Glutamatergic neuron (in vitro differentiated cells): ENCODE measurements at regions not wholly inside any gene's neighbourhood (a gene's known extent, or its start where the extent isn't known, plus 50 kb on each side); places are given as distances from the start of the nearest gene placed in this dataset.

Experiments
- DNase-seq: peaks from one replicate; pipeline ENCODE4 v3.0.0; 2022
- H3K27ac Mint-ChIP-seq: one replicate; pipeline ENCODE4 v1.8.0; 2020; ENCODE audit warnings: mild to moderate bottlenecking, mixed read lengths, inconsistent platforms; ENCODE audit not compliant: unreplicated experiment
- H3K27me3 Mint-ChIP-seq: one replicate; pipeline ENCODE4 v1.8.0; 2020; ENCODE audit warnings: mild to moderate bottlenecking, moderate library complexity, mixed read lengths, inconsistent platforms; ENCODE audit not compliant: unreplicated experiment
- H3K36me3 Mint-ChIP-seq: one replicate; pipeline ENCODE4 v1.8.0; 2020; ENCODE audit warnings: mild to moderate bottlenecking, mixed read lengths, inconsistent platforms; ENCODE audit not compliant: unreplicated experiment
- H3K4me1 Mint-ChIP-seq: one replicate; pipeline ENCODE4 v1.8.0; 2020; ENCODE audit warnings: mild to moderate bottlenecking, low read depth, mixed read lengths, inconsistent platforms; ENCODE audit not compliant: unreplicated experiment
- H3K4me3 Mint-ChIP-seq: one replicate; pipeline ENCODE4 v1.8.0; 2020; ENCODE audit warnings: mild to moderate bottlenecking, mixed read lengths, inconsistent platforms; ENCODE audit not compliant: unreplicated experiment
- H3K9me3 Mint-ChIP-seq: one replicate; pipeline ENCODE4 v1.8.0; 2020; ENCODE audit warnings: mild to moderate bottlenecking, moderate library complexity, mixed read lengths, inconsistent platforms; ENCODE audit not compliant: unreplicated experiment
- TF ChIP-seq, protein P1 (sequence below): fragments of 200-600 bp; sonication (generic); IDR thresholded peaks from one replicate; pipeline ENCODE4 v1.5.0; 2021; ENCODE audit not compliant: partially characterized antibody, unreplicated experiment

DNA sequence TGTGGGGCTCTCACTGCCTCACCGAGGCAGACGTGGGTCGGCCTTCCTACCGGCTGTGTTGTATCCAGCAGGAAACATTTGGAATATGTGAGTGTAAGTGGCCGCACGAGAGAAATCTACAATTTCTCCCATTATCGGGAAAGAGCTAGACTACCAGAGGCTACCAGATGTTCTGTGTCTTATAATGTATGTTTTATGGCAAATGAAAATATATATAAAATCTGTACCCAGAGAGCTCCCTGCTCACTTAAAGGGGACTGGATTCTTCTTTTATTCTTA, 69.5 kb upstream of the PITX1 start:
- TF ChIP-seq, protein P1, sequence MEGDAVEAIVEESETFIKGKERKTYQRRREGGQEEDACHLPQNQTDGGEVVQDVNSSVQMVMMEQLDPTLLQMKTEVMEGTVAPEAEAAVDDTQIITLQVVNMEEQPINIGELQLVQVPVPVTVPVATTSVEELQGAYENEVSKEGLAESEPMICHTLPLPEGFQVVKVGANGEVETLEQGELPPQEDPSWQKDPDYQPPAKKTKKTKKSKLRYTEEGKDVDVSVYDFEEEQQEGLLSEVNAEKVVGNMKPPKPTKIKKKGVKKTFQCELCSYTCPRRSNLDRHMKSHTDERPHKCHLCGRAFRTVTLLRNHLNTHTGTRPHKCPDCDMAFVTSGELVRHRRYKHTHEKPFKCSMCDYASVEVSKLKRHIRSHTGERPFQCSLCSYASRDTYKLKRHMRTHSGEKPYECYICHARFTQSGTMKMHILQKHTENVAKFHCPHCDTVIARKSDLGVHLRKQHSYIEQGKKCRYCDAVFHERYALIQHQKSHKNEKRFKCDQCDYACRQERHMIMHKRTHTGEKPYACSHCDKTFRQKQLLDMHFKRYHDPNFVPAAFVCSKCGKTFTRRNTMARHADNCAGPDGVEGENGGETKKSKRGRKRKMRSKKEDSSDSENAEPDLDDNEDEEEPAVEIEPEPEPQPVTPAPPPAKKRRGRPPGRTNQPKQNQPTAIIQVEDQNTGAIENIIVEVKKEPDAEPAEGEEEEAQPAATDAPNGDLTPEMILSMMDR, result no peak
- Mint-ChIP-seq H3K4me3 (no peak overlapping the region), H3K27me3 (no peaks in the 10 kb centered on the region)

DNA sequence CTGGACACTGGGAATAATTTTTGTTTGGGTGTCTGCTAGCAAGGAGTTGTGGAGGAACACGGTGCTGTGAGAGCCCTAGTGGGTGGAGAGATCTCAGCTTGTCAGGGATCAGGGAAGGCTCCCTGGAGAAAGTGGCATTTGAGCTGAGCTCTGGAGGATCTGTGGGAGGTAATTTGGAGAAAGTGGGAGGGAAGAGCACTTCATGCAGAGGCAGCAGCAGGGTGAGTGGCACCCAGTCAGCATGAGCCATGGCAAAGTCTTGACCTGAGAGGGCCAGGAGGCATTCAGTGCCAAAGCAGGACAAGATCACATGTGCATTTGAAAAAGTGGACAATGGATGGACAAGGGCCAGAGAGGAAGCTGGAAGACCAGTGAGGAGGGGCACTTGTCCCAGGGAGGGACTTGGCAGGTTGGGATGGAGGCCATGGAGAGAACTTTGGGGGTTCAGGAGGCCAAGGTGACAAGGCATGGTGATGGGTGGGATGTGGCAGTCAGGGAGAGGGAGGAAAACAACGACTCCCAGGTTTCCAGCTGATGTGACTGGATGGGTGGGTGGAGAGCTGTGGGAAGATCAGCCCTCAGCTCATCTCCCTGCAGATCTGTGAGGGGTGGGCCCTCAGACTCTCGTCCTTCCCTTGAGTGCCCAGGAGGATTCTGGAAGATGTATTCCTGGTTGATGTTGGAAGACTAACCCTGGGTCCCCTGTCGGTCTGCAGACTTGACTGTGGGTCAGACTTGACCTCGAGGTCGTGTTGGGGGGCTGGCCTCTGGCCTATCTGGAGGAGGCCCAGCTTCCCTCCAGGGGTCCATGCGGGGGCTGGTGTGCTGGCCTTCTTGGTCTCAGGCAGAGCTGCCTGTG, 68.9 kb upstream of the PITX1 start:
- DNase-seq, result no peak
- no peaks in the 10 kb centered on the region for H3K4me1 Mint-ChIP-seq
- peaks cover 2% of the 10 kb centered on the region for H3K9me3 Mint-ChIP-seq
- no peaks in the 10 kb centered on the region for H3K36me3 Mint-ChIP-seq
- no peak overlapping the region for H3K4me3 Mint-ChIP-seq
- no peaks in the 10 kb centered on the region for H3K27me3 Mint-ChIP-seq
- no peak overlapping the region for H3K27ac Mint-ChIP-seq
- TF ChIP-seq, protein P1, result no peak

More for the DNA sequence above, 69.5 kb upstream of the PITX1 start:
- Mint-ChIP-seq H3K36me3 (no peaks in the 10 kb centered on the region), H3K27ac (no peak overlapping the region), H3K9me3 (peaks cover 2% of the 10 kb centered on the region), H3K4me1 (no peaks in the 10 kb centered on the region)
- no peak for DNase-seq

DNA sequence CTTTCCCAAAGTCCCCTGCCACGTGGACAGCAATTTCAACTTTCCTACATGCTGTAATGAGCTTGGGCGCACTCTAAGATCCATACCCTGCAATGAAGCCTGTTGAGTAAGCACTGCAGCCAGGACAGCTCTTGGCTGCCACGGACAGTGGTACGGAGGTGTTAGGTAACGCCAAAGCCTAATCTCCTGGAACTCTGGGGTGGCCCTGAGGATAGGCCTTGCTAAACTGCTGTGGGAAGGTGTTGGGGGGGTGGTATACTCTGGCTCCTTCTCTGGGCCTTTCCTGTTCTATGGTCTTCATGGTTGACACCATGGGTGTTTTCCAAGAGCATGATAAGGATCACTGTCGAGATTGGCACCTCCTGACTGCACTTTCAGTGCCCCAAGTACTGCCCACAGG, 66.4 kb upstream of the PITX1 start:
- TF ChIP-seq, protein P1, result no peak

DNA sequence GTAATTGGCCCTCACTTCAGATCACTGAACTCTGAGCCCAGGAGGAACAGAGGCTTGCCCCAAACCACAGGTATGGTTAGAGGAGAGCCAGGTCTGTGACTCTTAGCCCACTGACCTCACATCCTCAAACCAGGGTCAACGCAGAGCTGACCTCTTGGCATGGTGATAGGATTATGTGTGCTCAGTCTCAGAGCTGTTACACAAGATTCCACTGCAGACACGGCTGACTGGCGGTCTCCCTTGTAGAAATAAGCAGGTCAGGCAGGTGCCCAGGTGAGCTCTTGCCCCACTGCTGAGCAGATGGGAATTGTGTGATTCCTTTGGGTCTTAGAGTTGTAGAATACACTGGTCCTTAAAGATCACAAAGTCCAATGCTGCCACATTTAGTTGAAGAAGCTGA, 66.0 kb upstream of the PITX1 start:
- TF ChIP-seq, protein P1, result no peak
- no peak for DNase-seq
- H3K27ac Mint-ChIP-seq, result no peak overlapping the region
- H3K27me3 Mint-ChIP-seq, result peaks cover 2% of the 10 kb centered on the region
- peaks cover 2% of the 10 kb centered on the region for H3K9me3 Mint-ChIP-seq
- no peaks in the 10 kb centered on the region for H3K4me1 Mint-ChIP-seq
- no peaks in the 10 kb centered on the region for H3K36me3 Mint-ChIP-seq
- H3K4me3 Mint-ChIP-seq, result no peak overlapping the region

More for the DNA sequence above, 66.4 kb upstream of the PITX1 start:
- no peak for DNase-seq
- H3K36me3 Mint-ChIP-seq, result no peaks in the 10 kb centered on the region
- peaks cover 2% of the 10 kb centered on the region for H3K27me3 Mint-ChIP-seq
- peaks cover 2% of the 10 kb centered on the region for H3K9me3 Mint-ChIP-seq
- H3K27ac Mint-ChIP-seq, result no peak overlapping the region
- no peaks in the 10 kb centered on the region for H3K4me1 Mint-ChIP-seq
- H3K4me3 Mint-ChIP-seq, result no peak overlapping the region

DNA sequence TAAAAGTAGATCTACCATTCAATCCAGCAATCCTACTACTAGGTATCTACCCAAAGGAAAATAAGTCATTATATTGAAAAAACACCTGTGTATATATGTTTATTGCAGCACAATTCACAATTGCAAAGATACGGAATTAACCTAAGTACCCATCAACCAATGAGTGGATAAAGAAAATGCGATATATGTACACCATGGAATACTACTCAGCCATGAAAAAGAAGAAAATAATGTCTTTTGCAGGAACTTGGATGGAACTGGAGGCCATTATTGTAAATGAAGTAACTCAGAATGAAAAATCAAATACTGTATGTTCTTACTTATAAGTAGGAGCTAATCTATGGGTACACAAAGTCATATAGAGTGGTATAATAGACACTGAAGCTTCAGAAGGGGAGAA, 63.4 kb upstream of the PITX1 start:
- DNase-seq, result no peak
- Mint-ChIP-seq H3K9me3 (peaks cover 2% of the 10 kb centered on the region), H3K4me3 (no peak overlapping the region), H3K27me3 (peaks cover 2% of the 10 kb centered on the region), H3K27ac (no peak overlapping the region), H3K36me3 (no peaks in the 10 kb centered on the region), H3K4me1 (no peaks in the 10 kb centered on the region)
- TF ChIP-seq, protein P1, result no peak
